HG02884 (cell line): ENCODE measurements at regions not wholly inside any gene's neighbourhood (a gene's known extent, or its start where the extent isn't known, plus 50 kb on each side); places are given as distances from the start of the nearest gene placed in this dataset.

Experiments
- ATAC-seq: cut with Tn5 transposase; IDR thresholded peaks from one replicate; pipeline ENCODE4 v1.9.1; 2021; ENCODE audit warnings: mild to moderate bottlenecking, moderate library complexity; ENCODE audit not compliant: unreplicated experiment

- ATAC-seq, result no peak
Observed at GRCh38 chr19:28983430-28983829, 229.5 kb downstream of the UQCRFS1 start.

- no peak for ATAC-seq
Observed at GRCh38 chr19:28981994-28982393, 231.0 kb downstream of the UQCRFS1 start.

DNA sequence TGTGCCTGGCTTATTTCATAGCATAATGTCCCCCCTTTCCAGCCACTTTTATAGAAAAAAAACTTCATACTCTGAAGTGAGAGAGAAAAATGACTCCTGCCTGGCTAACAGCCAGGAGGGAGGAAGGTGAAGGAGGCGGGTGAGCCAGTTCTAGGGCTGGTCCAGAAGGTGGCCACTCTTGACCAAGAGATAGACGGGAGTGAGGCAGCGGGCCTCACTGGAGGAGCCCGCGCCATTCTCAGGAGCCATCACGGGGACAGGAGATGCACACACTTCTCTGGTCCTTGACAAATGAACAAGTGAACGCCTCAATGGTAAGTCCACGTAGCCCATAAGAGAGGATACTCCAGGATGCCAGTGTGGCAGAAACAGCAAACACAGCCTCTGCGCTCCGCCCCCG, 231.4 kb downstream of the UQCRFS1 start:
- ATAC-seq, result no peak

GRCh38 chr19:28980236-28980868, 232.6 kb downstream of the UQCRFS1 start:
- no peak for ATAC-seq

GRCh38 chr19:28977826-28978225, 235.1 kb downstream of the UQCRFS1 start:
- ATAC-seq, result no peak

DNA sequence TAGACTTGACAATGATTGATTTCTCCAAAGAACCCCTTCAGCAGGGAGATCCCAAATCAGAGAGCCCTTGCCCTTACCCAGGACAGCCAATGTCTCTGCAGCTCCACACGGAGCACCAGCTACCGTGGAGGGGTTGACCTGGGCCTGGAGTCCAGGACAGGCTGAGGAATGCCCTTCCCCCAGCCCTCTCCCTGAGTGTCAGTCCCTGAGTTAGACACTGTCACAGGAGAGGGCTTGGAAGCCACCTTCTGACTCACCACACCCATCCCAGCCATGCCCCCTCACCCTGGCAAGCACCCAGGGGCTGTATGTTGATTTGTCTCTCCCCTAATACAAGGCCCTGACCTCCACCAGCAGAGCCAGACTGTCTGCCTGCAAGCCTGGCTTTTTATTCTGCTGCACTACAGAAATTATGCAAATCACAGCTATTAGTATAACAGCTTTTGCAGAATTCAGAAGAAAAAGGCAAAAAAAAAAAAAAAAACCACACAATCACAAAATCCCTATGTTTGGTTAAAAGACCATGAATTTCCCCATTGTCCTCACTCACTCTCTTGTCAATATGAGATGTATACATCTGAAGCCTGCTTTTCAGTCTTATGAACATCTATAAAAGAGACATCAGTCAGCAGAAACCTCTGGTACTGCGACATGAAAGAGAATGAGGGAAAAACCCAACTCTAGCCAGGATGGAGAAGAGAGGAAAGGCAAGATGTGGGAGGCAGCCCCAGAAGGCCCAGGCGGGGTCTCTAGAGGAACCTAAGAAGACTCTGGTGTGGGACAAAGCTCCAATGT, 240.7 kb downstream of the UQCRFS1 start:
- no peak for ATAC-seq

DNA sequence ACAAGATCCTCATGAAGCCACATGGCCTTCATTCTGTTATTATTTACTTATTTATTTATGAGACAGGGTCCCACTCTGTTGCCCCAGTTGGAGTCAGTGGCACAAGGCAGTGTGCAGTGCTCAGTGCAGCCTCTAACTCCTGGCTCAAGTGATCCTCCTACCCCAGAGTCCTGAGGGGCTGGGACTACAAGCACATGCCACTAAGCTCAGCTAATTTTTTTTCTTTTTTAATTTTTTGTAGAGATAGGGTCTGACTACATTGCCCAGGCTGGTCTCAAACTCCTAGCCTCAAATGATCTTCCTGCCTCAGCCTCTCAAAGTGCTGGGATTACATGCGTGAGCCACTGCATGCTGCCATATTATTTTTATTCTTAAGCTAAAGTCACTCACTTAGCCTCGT, 241.4 kb downstream of the UQCRFS1 start:
- ATAC-seq, result no peak

GRCh38 chr19:28971049-28971448, 241.9 kb downstream of the UQCRFS1 start:
- no peak for ATAC-seq

DNA sequence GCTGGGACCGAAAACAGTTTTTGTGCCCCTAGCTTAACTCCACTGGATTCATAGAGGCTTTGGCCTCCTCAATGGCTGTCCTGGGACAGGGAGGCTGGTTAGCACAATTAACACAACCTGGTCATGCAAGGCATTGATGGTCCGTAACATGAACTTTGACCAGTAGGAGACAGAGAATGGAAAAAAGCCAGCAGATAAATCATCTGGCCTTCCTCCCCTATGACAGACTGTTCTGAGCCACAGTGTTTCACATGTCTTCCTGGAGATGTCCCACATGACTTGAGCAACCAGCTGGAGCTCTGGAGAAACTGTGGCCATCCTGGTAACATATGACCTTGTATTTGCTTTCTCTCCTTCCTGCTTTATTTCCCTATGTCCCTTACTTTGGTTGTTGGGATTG, 244.2 kb downstream of the UQCRFS1 start:
- ATAC-seq, result no peak

- no peak for ATAC-seq
Observed at GRCh38 chr19:28966737-28967399, 246.1 kb downstream of the UQCRFS1 start.

- ATAC-seq, result no peak
Observed at GRCh38 chr19:28964500-28964899, 248.5 kb downstream of the UQCRFS1 start.

- ATAC-seq, result no peak
Observed at GRCh38 chr19:28963486-28964250, 249.3 kb downstream of the UQCRFS1 start.

GRCh38 chr19:28961772-28962500, 251.0 kb downstream of the UQCRFS1 start:
- ATAC-seq, result no peak

GRCh38 chr19:28960986-28961705, 251.8 kb downstream of the UQCRFS1 start:
- ATAC-seq, result no peak

GRCh38 chr19:28960586-28960985, 252.4 kb downstream of the UQCRFS1 start:
- no peak for ATAC-seq

DNA sequence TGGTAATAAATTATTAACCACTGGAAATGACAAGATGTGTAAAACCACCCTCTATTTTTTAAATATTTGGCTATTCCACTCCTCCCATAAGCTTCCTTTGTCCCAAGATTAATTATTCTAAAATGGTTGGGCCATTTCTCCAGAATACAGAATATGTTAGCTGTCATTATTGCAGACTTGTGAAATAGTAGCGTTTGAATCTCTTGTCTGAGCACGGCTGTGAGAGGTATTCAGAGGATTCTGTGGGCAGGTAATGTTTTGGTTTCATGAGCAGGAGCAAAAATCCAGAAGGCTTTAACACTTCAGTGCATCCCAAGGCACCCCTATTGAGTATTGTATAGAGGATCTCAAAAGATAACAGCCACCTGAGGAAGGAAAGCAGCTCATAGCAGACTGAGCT, 256.0 kb downstream of the UQCRFS1 start:
- no peak for ATAC-seq

DNA sequence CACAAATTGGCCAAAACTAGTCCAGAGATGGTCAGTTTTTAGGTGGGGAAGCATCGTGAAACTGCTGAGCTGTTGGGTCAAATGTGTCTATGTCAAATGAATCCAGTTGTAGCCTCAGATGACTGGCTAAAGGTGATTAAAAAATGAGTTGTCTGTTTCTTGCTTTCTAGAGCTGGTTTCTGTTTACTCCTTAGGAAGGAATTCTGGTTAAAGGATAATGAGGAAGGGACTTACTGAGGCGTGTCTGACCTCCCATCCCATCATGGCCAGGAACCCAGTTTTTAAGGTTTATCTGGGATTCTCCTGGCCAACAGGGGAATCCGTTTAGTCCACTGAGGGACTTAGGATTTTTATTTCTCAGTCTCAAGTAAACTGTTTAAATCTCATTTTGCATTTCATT, 256.5 kb downstream of the UQCRFS1 start:
- no peak for ATAC-seq

DNA sequence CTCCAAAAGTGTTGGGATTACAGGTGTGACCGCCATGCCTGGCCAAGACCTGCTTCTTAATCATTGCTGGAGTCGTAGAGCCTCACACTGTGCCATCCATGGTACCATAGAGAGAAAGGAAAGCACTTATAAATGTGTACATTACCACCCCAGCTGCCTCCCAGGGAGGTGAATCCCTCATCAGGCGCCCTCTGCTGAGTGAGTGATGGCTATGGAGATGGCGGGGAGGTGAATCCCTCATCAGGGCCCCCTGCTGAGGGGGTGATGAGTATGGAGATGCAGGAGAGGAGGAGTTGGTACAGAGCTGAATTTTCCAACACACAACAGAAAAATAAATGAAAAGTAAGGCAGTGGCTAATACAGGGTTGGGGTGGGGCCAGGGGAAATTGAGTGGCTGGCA, 263.4 kb downstream of the UQCRFS1 start:
- no peak for ATAC-seq

DNA sequence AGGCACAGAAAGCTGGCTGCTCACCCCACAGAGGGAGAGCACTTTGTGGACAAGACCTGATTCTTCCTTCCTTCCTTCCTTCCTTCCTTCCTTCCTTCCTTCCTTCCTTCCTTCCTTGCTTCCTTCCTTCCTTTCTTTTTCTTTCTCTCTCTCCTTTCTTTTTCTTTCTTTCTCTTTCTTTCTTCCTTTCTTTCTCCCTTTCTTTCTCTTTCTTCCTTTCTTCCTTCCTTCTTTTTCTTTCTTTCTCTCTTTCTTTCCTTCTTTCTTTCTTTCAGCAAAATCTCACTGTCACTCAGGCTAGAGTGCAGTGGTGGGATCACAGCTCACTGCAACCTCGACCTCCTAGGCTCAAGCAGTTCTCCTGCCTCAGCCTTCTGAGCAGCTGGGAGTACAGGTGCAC, 263.9 kb downstream of the UQCRFS1 start:
- no peak for ATAC-seq

- no peak for ATAC-seq
Observed at GRCh38 chr19:28948566-28948965, 264.4 kb downstream of the UQCRFS1 start.
